ENCODE measurements at regions not wholly inside any gene's neighbourhood (a gene's known extent, or its start where the extent isn't known, plus 50 kb on each side); places are given as distances from the start of the nearest gene placed in this dataset.
"Not testable (repeated sequence)": the region's sequence is repeated elsewhere in the genome, so short reads cannot be mapped to it uniquely, and the experiment has no call there.

GRCh38 chr15:95059346-95059905, 828.1 kb downstream of the MCTP2 start:
- Histone ChIP-seq H3K9me3 (ENCODE audit: low read length) (peaks cover 5% of the 10 kb centered on the region), H3K27ac (ENCODE audit: low read depth, low read length) (no peak overlapping the region), H3K4me1 (ENCODE audit: insufficient read depth, low read length) (no peaks in the 10 kb centered on the region), H3K27me3 (ENCODE audit: control insufficient read depth in 1 of 2, insufficient read depth in 2 of 2, low read length in 2 of 2) (no peaks in the 10 kb centered on the region), H3K9ac (ENCODE audit: low read length) (no peak overlapping the region), H3K4me3 (ENCODE audit: low read depth in 1 of 2, low read length in 2 of 2) (no peak overlapping the region), H3K36me3 (ENCODE audit: insufficient read depth, low read length) (no peaks in the 10 kb centered on the region)

- Histone ChIP-seq H3K9me3 (ENCODE audit: low read length) (no peaks in the 10 kb centered on the region), H3K4me3 (ENCODE audit: low read depth in 1 of 2, low read length in 2 of 2) (no peak overlapping the region), H3K4me1 (ENCODE audit: insufficient read depth, low read length) (no peaks in the 10 kb centered on the region), H3K9ac (ENCODE audit: low read length) (no peak overlapping the region), H3K27me3 (ENCODE audit: control insufficient read depth in 1 of 2, insufficient read depth in 2 of 2, low read length in 2 of 2) (no peaks in the 10 kb centered on the region), H3K36me3 (ENCODE audit: insufficient read depth, low read length) (no peaks in the 10 kb centered on the region), H3K27ac (ENCODE audit: low read depth, low read length) (no peak overlapping the region)
Measured at GRCh38 chr15:95068701-95069521, 837.5 kb downstream of the MCTP2 start.

DNA sequence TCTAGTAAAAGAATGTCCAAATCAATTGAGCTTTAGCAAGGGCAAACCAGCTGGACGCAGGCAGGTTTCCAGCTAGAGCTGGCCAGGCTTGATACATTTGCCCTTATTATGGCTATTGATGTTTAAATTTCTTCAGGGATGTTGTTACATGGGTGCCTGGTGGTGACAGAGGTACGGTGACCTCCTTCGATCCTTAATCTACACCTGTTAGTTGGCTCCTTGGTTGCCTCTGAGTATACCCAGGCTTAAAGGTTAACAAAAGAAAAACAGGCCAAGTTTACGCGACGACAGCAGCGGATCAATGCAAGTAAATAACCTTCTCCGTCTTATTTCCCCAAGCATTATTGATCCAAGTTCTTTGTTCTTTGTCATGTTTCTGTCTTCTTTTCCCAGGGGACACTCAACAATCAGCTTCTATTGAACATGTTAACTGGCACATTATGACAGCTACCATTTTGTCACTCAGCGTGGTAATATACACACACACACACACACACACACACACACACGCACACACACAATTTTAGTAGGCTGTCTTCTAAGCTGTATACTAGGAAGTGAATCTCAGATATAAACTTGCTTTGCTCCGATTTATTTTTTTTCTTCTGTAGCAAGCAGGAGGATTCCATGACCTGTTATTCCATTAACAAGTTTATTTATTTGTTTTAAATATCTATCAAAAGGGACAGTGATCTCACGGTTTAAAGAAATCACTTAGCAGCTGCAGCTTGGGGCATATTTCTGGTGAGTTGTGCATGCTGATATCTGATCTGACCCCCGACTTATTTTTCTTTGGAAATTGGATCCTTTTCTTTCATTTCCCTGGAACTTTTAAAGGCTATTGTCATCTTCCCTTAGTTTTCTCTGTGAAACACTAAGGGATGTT, 844.7 kb downstream of the MCTP2 start:
- no peaks in the 10 kb centered on the region for H3K9me3 ChIP-seq (ENCODE audit: low read length)
- H3K27me3 ChIP-seq (ENCODE audit: control insufficient read depth in 1 of 2, insufficient read depth in 2 of 2, low read length in 2 of 2) = no peaks in the 10 kb centered on the region
- H3K27ac ChIP-seq (ENCODE audit: low read depth, low read length) = no peak overlapping the region
- no peaks in the 10 kb centered on the region for H3K4me1 ChIP-seq (ENCODE audit: insufficient read depth, low read length)
- no peaks in the 10 kb centered on the region for H3K36me3 ChIP-seq (ENCODE audit: insufficient read depth, low read length)
- H3K4me3 ChIP-seq (ENCODE audit: low read depth in 1 of 2, low read length in 2 of 2) = no peak overlapping the region
- no peak overlapping the region for H3K9ac ChIP-seq (ENCODE audit: low read length)

DNA sequence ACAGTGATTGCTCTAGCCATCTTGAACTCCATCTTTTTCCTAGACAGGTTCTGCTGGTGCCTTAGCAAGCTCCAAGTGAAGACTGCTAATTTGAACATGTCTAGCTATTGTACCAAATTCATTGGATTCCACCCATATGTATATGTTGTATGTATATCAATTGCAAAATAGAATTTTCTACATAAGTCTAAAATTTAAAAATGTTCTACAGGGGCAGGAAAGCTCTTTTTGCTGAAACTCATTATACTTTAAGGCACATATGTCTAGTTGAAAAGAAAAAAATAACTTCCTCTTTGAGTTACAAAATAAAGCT, 845.3 kb downstream of the MCTP2 start:
- H3K4me1 ChIP-seq (ENCODE audit: insufficient read depth, low read length) = no peaks in the 10 kb centered on the region
- H3K9me3 ChIP-seq (ENCODE audit: low read length) = no peaks in the 10 kb centered on the region
- H3K36me3 ChIP-seq (ENCODE audit: insufficient read depth, low read length) = no peaks in the 10 kb centered on the region
- H3K27me3 ChIP-seq (ENCODE audit: control insufficient read depth in 1 of 2, insufficient read depth in 2 of 2, low read length in 2 of 2) = no peaks in the 10 kb centered on the region
- no peak overlapping the region for H3K4me3 ChIP-seq (ENCODE audit: low read depth in 1 of 2, low read length in 2 of 2)
- no peak overlapping the region for H3K27ac ChIP-seq (ENCODE audit: low read depth, low read length)
- H3K9ac ChIP-seq (ENCODE audit: low read length) = no peak overlapping the region

GRCh38 chr15:95078003-95078402, 846.6 kb downstream of the MCTP2 start:
- H3K4me1 ChIP-seq (ENCODE audit: insufficient read depth, low read length) = no peaks in the 10 kb centered on the region
- no peak overlapping the region for H3K9ac ChIP-seq (ENCODE audit: low read length)
- H3K27ac ChIP-seq (ENCODE audit: low read depth, low read length) = no peak overlapping the region
- no peak overlapping the region for H3K4me3 ChIP-seq (ENCODE audit: low read depth in 1 of 2, low read length in 2 of 2)
- H3K27me3 ChIP-seq (ENCODE audit: control insufficient read depth in 1 of 2, insufficient read depth in 2 of 2, low read length in 2 of 2) = no peaks in the 10 kb centered on the region
- no peaks in the 10 kb centered on the region for H3K9me3 ChIP-seq (ENCODE audit: low read length)
- no peaks in the 10 kb centered on the region for H3K36me3 ChIP-seq (ENCODE audit: insufficient read depth, low read length)

DNA sequence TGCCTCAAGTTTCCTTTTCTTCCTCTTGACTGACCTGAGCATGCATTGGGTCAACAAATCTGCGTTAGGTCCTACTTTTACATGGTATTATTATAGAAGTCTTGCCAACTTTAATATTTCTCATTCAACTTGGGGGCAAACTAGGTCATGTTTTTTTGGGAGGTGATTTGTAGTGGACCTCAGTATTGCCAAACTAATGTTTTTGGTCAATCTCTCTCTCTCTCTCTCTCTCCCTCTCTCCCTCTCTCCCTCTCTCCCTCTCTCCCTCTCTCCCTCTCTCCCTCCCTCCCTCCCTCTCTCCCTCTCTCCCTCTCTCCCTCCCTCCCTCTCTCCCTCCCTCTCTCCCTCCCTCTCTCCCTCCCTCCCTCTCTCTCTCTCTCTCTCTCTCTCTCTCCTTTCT, 848.9 kb downstream of the MCTP2 start:
- H3K9me3 ChIP-seq (ENCODE audit: low read length); H3K4me3 ChIP-seq (ENCODE audit: low read depth in 1 of 2, low read length in 2 of 2); H3K27ac ChIP-seq (ENCODE audit: low read depth, low read length); H3K27me3 ChIP-seq (ENCODE audit: control insufficient read depth in 1 of 2, insufficient read depth in 2 of 2, low read length in 2 of 2); H3K9ac ChIP-seq (ENCODE audit: low read length); H3K36me3 ChIP-seq (ENCODE audit: insufficient read depth, low read length); H3K4me1 ChIP-seq (ENCODE audit: insufficient read depth, low read length): not testable (repeated sequence)

DNA sequence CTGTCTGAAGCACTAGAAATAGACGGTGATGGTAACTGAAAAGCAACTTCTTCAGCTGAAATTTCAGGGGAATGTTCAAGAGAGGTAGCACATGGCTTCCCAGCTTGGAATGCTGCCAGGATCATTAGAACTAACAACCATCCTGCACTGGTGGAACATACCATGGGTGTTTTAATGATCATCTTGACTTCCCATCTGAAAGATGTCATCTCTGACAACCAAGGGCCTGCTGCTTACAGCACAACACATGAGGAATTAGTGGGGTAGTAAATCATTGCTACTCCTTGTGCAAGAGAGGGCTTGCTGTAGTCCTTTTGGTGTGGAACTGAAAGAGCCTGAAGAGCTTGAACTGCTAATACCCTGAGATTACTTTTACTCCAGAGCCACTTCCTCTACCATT, 853.7 kb downstream of the MCTP2 start:
- Histone ChIP-seq H3K36me3 (ENCODE audit: insufficient read depth, low read length) (no peaks in the 10 kb centered on the region), H3K27me3 (ENCODE audit: control insufficient read depth in 1 of 2, insufficient read depth in 2 of 2, low read length in 2 of 2) (no peaks in the 10 kb centered on the region), H3K9ac (ENCODE audit: low read length) (no peak overlapping the region), H3K4me3 (ENCODE audit: low read depth in 1 of 2, low read length in 2 of 2) (no peak overlapping the region), H3K4me1 (ENCODE audit: insufficient read depth, low read length) (no peaks in the 10 kb centered on the region), H3K27ac (ENCODE audit: low read depth, low read length) (no peak overlapping the region), H3K9me3 (ENCODE audit: low read length) (no peaks in the 10 kb centered on the region)

GRCh38 chr15:95086531-95087252, 855.3 kb downstream of the MCTP2 start:
- H3K9ac ChIP-seq (ENCODE audit: low read length) = no peak overlapping the region
- H3K4me1 ChIP-seq (ENCODE audit: insufficient read depth, low read length) = no peaks in the 10 kb centered on the region
- H3K27ac ChIP-seq (ENCODE audit: low read depth, low read length) = no peak overlapping the region
- no peaks in the 10 kb centered on the region for H3K36me3 ChIP-seq (ENCODE audit: insufficient read depth, low read length)
- no peak overlapping the region for H3K4me3 ChIP-seq (ENCODE audit: low read depth in 1 of 2, low read length in 2 of 2)
- H3K27me3 ChIP-seq (ENCODE audit: control insufficient read depth in 1 of 2, insufficient read depth in 2 of 2, low read length in 2 of 2) = no peaks in the 10 kb centered on the region
- H3K9me3 ChIP-seq (ENCODE audit: low read length) = no peaks in the 10 kb centered on the region

DNA sequence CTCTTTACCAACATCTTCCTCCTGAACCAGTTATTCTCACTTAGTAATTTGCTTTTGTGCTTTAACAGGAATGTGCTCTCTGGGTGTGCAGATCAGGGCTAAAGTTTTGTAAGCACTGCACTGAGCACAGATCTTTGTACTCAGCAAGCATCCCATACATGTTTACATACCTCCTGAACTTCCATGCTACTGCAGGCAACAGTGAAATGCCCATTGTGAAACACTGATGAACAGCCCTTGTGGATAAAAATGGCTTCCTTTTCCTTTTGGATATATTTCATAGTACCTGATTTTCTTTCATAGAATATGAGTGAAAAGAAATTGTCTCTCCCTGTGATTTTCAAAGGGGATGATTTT, 855.9 kb downstream of the MCTP2 start:
- Histone ChIP-seq H3K36me3 (ENCODE audit: insufficient read depth, low read length) (no peaks in the 10 kb centered on the region), H3K27ac (ENCODE audit: low read depth, low read length) (no peak overlapping the region), H3K9ac (ENCODE audit: low read length) (no peak overlapping the region), H3K4me3 (ENCODE audit: low read depth in 1 of 2, low read length in 2 of 2) (no peak overlapping the region), H3K27me3 (ENCODE audit: control insufficient read depth in 1 of 2, insufficient read depth in 2 of 2, low read length in 2 of 2) (no peaks in the 10 kb centered on the region), H3K4me1 (ENCODE audit: insufficient read depth, low read length) (no peaks in the 10 kb centered on the region), H3K9me3 (ENCODE audit: low read length) (no peaks in the 10 kb centered on the region)

GRCh38 chr15:95091444-95091843, 860.1 kb downstream of the MCTP2 start:
- H3K4me3 ChIP-seq (ENCODE audit: low read depth in 1 of 2, low read length in 2 of 2) = no peak overlapping the region
- H3K27me3 ChIP-seq (ENCODE audit: control insufficient read depth in 1 of 2, insufficient read depth in 2 of 2, low read length in 2 of 2) = no peaks in the 10 kb centered on the region
- no peak overlapping the region for H3K27ac ChIP-seq (ENCODE audit: low read depth, low read length)
- H3K36me3 ChIP-seq (ENCODE audit: insufficient read depth, low read length) = no peaks in the 10 kb centered on the region
- H3K9me3 ChIP-seq (ENCODE audit: low read length) = no peaks in the 10 kb centered on the region
- no peaks in the 10 kb centered on the region for H3K4me1 ChIP-seq (ENCODE audit: insufficient read depth, low read length)
- no peak overlapping the region for H3K9ac ChIP-seq (ENCODE audit: low read length)

DNA sequence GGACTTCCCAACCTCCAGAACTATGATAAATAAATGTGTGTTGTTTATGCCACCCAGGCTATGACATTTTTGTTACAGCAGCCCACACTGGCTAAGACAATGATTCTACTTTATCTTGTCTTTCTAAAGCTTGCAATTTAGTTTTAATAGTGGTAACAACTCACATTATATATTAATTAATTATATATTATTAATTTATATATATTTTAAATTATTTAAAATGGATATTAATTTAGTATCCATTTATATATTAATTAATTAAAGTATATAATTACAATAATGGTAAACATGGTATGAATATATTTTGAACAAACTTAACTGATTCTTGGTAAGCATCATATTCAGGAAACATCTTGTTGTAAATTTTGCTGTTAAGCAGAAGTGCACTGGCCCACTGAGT, 863.9 kb downstream of the MCTP2 start:
- Histone ChIP-seq H3K36me3 (ENCODE audit: insufficient read depth, low read length) (no peaks in the 10 kb centered on the region), H3K27ac (ENCODE audit: low read depth, low read length) (no peak overlapping the region), H3K9ac (ENCODE audit: low read length) (no peak overlapping the region), H3K27me3 (ENCODE audit: control insufficient read depth in 1 of 2, insufficient read depth in 2 of 2, low read length in 2 of 2) (no peaks in the 10 kb centered on the region), H3K9me3 (ENCODE audit: low read length) (no peaks in the 10 kb centered on the region), H3K4me1 (ENCODE audit: insufficient read depth, low read length) (no peaks in the 10 kb centered on the region), H3K4me3 (ENCODE audit: low read depth in 1 of 2, low read length in 2 of 2) (no peak overlapping the region)

All from muscle layer of colon (tissue), 2 donors.